HEK293 (cell line): ENCODE measurements at regions not wholly inside any gene's neighbourhood (a gene's known extent, or its start where the extent isn't known, plus 50 kb on each side); places are given as distances from the start of the nearest gene placed in this dataset.

ENCODE experiments used
- CTCF ChIA-PET: fragments of 350-600 bp; formaldehyde crosslinking; extraction: SDS; loops from one replicate; lab custom pipeline; 2021; ENCODE audit warnings: antibody characterized with exemption; lab: Yijun Ruan, JAX
- POLR2A ChIA-PET: fragments of 300-600 bp; formaldehyde crosslinking; extraction: SDS; loops from one replicate; lab custom pipeline; 2020; ENCODE audit warnings: antibody characterized with exemption, inconsistent platforms; lab: Yijun Ruan, JAX
- H3K27ac ChIP-seq: fragments of 200-500 bp; sonication (Bioruptor generic); 2 replicates; pipeline ENCODE4 v1.5.1; 2014; ENCODE audit warnings: low read depth, low read length, control low read depth, inconsistent platforms; ENCODE audit errors: extremely low read depth
- H3K36me3 ChIP-seq, 2 experiments: fragments of 200-500 bp in 1 of 2; sonication (Bioruptor generic) in 1 of 2; 1 replicate in 1 of 2; 2 replicates in 1 of 2; pipeline ENCODE4 v1.5.1; 2014 to 2017; ENCODE audit warnings: inconsistent platforms in 2 of 2, low read length in 2 of 2; ENCODE audit not compliant: control insufficient read depth in 2 of 2, insufficient read depth in 1 of 2
- H3K4me1 ChIP-seq: fragments of 200-500 bp; sonication (Bioruptor generic); 2 replicates; pipeline ENCODE4 v1.5.1; 2014; ENCODE audit warnings: mild to moderate bottlenecking, low read length, inconsistent platforms; ENCODE audit not compliant: control insufficient read depth, insufficient read depth
- H3K4me3 ChIP-seq: 2 replicates; pipeline ENCODE4 v1.5.1; 2011; ENCODE audit warnings: low read depth, mild to moderate bottlenecking, control low read depth, low read length, moderate library complexity
- H3K9me3 ChIP-seq: fragments of 200-500 bp; sonication (Bioruptor generic); 2 replicates; pipeline ENCODE4 v1.5.1; 2014; ENCODE audit warnings: low read depth, low read length, inconsistent platforms; ENCODE audit not compliant: control insufficient read depth, insufficient read depth
- EGR2 ChIP-seq: fragments of 450-650 bp; formaldehyde crosslinking; IDR thresholded peaks from 2 replicates; pipeline ENCODE4 v1.5.1; 2016; ENCODE audit warnings: low read depth, missing biosample characterization, missing genetic modification characterization
- KLF1 ChIP-seq: fragments of 450-650 bp; formaldehyde crosslinking; IDR thresholded peaks from 2 replicates; pipeline ENCODE4 v1.5.1; 2016; ENCODE audit warnings: missing biosample characterization, missing genetic modification characterization
- KLF8 ChIP-seq: fragments of 450-650 bp; formaldehyde crosslinking; IDR thresholded peaks from 2 replicates; pipeline ENCODE4 v1.5.1; 2016; ENCODE audit warnings: missing biosample characterization, missing genetic modification characterization
- SCRT2 ChIP-seq: fragments of 450-650 bp; formaldehyde crosslinking; IDR thresholded peaks from 2 replicates; pipeline ENCODE4 v1.5.1; 2016; ENCODE audit warnings: missing biosample characterization, missing genetic modification characterization
- SP7 ChIP-seq: fragments of 450-650 bp; formaldehyde crosslinking; IDR thresholded peaks from 2 replicates; pipeline ENCODE4 v1.5.1; 2016; ENCODE audit warnings: missing biosample characterization, missing genetic modification characterization
- ZFHX2 ChIP-seq: fragments of 450-650 bp; formaldehyde crosslinking; conservative IDR thresholded peaks from 2 replicates; pipeline ENCODE4 v1.5.1; 2016; ENCODE audit warnings: missing biosample characterization, missing genetic modification characterization
- ZNF138 ChIP-seq: fragments of 450-650 bp; formaldehyde crosslinking; IDR thresholded peaks from 2 replicates; pipeline ENCODE4 v1.5.1; 2016; ENCODE audit warnings: missing biosample characterization, missing genetic modification characterization, borderline replicate concordance
- ZNF169 ChIP-seq: fragments of 450-650 bp; formaldehyde crosslinking; IDR thresholded peaks from 2 replicates; pipeline ENCODE4 v1.5.1; 2016; ENCODE audit warnings: missing biosample characterization, missing genetic modification characterization
- ZNF2 ChIP-seq: fragments of 450-650 bp; formaldehyde crosslinking; IDR thresholded peaks from 2 replicates; pipeline ENCODE4 v1.5.1; 2016; ENCODE audit warnings: missing biosample characterization, missing genetic modification characterization
- ZNF214 ChIP-seq: fragments of 450-650 bp; formaldehyde crosslinking; IDR thresholded peaks from 2 replicates; pipeline ENCODE4 v1.5.1; 2017; ENCODE audit warnings: missing biosample characterization, mild to moderate bottlenecking, missing genetic modification characterization, borderline replicate concordance
- ZNF23 ChIP-seq: fragments of 450-650 bp; formaldehyde crosslinking; IDR thresholded peaks from 2 replicates; pipeline ENCODE4 v1.5.1; 2016; ENCODE audit warnings: missing biosample characterization, missing genetic modification characterization, borderline replicate concordance
- ZNF658 ChIP-seq: fragments of 450-650 bp; formaldehyde crosslinking; IDR thresholded peaks from 2 replicates; pipeline ENCODE4; 2016; ENCODE audit warnings: missing biosample characterization, missing genetic modification characterization
- ZNF792 ChIP-seq: fragments of 450-650 bp; formaldehyde crosslinking; IDR thresholded peaks from 2 replicates; pipeline ENCODE4 v1.5.1; 2016; ENCODE audit warnings: missing biosample characterization, missing genetic modification characterization
- ZNF843 ChIP-seq: fragments of 450-650 bp; formaldehyde crosslinking; IDR thresholded peaks from 2 replicates; pipeline ENCODE4 v1.5.1; 2016; ENCODE audit warnings: missing biosample characterization, missing genetic modification characterization
- TF ChIP-seq, protein P1 (sequence below): fragments of 450-650 bp; formaldehyde crosslinking; IDR thresholded peaks from 2 replicates; pipeline ENCODE4 v1.5.1; 2016; ENCODE audit warnings: missing biosample characterization, missing genetic modification characterization
- TF ChIP-seq, protein P2 (sequence below): fragments of 450-650 bp; formaldehyde crosslinking; IDR thresholded peaks from 2 replicates; pipeline ENCODE4 v1.5.1; 2016; ENCODE audit warnings: missing biosample characterization, missing genetic modification characterization
- TF ChIP-seq, protein P3 (sequence below): fragments of 450-650 bp; formaldehyde crosslinking; IDR thresholded peaks from 2 replicates; pipeline ENCODE4 v1.5.1; 2016; ENCODE audit warnings: missing biosample characterization, missing genetic modification characterization

DNA sequence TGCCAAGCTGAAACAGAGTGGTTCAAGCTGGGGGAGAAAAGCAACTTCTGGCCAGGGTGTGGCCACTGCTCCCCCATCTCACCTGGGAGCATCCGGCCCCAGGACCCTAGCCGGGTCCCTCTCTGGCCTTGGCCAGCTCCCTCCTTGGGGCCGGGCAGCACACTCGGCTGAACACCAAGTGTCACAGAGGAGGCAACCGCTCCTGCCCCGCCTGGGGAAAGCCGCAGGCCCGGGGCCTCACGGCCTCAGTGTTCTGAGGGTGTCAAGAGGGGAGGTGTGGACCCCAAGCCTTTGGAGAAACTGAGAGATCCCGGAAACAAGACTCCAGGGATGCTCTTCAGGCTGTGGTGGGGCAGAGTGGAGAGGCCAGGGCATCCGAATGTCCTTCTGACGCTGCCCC lies 88.4 kb downstream of the ENGASE start:
- Histone ChIP-seq H3K4me1 (peaks cover 4% of the 10 kb centered on the region; the same call in 1 of the 2 replicates), H3K9me3 (no peaks in the 10 kb centered on the region), H3K4me3 (no peak overlapping the region), H3K27ac (no peak overlapping the region), H3K36me3 (no peaks in the 10 kb centered on the region)
- TF ChIP-seq ZNF138 (tag by site-specific recombination) = no peak
- TF ChIP-seq KLF8 (tag by site-specific recombination) = no peak
- no peak for TF ChIP-seq ZNF843 (tag by site-specific recombination)
- TF ChIP-seq ZNF169 = no peak
- no peak for TF ChIP-seq ZNF214 (tag by site-specific recombination)
- TF ChIP-seq, protein P1, sequence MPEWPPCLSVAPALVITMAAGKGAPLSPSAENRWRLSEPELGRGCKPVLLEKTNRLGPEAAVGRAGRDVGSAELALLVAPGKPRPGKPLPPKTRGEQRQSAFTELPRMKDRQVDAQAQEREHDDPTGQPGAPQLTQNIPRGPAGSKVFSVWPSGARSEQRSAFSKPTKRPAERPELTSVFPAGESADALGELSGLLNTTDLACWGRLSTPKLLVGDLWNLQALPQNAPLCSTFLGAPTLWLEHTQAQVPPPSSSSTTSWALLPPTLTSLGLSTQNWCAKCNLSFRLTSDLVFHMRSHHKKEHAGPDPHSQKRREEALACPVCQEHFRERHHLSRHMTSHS (tag by site-specific recombination) = no peak
- TF ChIP-seq, protein P2, sequence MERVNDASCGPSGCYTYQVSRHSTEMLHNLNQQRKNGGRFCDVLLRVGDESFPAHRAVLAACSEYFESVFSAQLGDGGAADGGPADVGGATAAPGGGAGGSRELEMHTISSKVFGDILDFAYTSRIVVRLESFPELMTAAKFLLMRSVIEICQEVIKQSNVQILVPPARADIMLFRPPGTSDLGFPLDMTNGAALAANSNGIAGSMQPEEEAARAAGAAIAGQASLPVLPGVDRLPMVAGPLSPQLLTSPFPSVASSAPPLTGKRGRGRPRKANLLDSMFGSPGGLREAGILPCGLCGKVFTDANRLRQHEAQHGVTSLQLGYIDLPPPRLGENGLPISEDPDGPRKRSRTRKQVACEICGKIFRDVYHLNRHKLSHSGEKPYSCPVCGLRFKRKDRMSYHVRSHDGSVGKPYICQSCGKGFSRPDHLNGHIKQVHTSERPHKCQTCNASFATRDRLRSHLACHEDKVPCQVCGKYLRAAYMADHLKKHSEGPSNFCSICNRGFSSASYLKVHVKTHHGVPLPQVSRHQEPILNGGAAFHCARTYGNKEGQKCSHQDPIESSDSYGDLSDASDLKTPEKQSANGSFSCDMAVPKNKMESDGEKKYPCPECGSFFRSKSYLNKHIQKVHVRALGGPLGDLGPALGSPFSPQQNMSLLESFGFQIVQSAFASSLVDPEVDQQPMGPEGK (tag by site-specific recombination) = no peak
- no peak for TF ChIP-seq ZNF2
- TF ChIP-seq ZNF658 (tag by site-specific recombination) = no peak
- no peak for TF ChIP-seq ZNF23 (tag by site-specific recombination)
- no peak for TF ChIP-seq SCRT2 (tag by site-specific recombination)
- TF ChIP-seq KLF1 (tag by site-specific recombination) = no peak
- TF ChIP-seq ZNF792 (tag by site-specific recombination) = no peak
- TF ChIP-seq, protein P3, sequence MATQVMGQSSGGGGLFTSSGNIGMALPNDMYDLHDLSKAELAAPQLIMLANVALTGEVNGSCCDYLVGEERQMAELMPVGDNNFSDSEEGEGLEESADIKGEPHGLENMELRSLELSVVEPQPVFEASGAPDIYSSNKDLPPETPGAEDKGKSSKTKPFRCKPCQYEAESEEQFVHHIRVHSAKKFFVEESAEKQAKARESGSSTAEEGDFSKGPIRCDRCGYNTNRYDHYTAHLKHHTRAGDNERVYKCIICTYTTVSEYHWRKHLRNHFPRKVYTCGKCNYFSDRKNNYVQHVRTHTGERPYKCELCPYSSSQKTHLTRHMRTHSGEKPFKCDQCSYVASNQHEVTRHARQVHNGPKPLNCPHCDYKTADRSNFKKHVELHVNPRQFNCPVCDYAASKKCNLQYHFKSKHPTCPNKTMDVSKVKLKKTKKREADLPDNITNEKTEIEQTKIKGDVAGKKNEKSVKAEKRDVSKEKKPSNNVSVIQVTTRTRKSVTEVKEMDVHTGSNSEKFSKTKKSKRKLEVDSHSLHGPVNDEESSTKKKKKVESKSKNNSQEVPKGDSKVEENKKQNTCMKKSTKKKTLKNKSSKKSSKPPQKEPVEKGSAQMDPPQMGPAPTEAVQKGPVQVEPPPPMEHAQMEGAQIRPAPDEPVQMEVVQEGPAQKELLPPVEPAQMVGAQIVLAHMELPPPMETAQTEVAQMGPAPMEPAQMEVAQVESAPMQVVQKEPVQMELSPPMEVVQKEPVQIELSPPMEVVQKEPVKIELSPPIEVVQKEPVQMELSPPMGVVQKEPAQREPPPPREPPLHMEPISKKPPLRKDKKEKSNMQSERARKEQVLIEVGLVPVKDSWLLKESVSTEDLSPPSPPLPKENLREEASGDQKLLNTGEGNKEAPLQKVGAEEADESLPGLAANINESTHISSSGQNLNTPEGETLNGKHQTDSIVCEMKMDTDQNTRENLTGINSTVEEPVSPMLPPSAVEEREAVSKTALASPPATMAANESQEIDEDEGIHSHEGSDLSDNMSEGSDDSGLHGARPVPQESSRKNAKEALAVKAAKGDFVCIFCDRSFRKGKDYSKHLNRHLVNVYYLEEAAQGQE = no peak
- ChIA-PET CTCF (interaction anchor here (0.6 to 1.3 kb wide), 5 partner anchors 21 to 230 kb away, joined by 3 to 7 read pairs (median 3); no protein-coding TSS in a partner anchor), POLR2A (no interaction called here)

DNA sequence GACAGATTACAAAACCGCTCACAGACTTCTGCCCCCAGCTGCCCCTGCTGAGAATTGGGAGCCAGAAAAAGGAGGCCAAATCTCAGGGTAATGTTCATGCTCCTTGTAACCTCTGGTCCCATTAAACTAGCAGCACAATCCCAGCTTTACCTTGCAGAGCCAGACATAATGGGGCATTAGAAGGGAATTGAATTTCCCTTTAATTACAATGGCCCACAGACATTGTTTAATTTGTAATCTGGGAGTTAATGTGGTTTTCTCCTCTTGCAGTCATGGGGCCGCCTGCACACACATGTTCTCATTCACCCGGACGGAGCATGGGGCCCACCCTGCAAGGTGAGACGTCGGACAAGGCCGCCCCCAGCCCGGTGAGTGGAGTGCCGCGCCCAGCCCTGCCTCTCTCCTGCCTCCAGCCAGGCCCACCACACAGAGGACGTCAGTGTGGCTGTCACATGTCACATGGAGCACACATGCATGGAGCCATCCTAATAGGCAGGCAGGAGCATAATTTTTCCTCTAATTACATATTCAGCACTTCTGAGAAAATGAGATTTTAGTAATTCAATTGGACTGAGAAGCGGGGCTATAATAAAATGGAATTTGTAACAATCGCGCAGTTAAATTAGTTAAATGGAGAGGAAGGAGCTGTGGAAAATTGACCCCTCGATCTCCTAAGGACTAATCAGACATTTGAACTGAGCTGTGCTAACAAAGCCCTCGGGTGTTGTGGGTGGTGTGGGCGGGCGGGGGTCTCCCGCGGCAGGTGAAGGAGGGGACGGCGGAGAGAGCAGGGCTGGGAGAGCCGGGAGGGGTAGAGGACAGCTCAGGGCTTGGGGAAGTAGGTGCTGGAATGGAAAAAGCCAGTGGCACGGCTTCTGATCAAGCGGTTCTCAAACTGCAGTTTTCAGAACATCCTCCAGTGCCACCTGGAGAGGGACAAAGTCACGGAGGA lies 87.7 kb downstream of the ENGASE start:
- TF ChIP-seq SP7 (peak; percentile 36; the same call in 1 of the 2 replicates), ZFHX2 (peak; percentile 21; the same call in 1 of the 2 replicates), EGR2 (tag by site-specific recombination) (peak; percentile 47; the same call in 1 of the 2 replicates)
- TF ChIP-seq, protein P1 (tag by site-specific recombination) = no peak
- ChIA-PET CTCF (interaction anchor here (0.6 to 1.0 kb wide), 4 partner anchors 20 to 229 kb away, joined by 3 to 4 read pairs (median 3); no protein-coding TSS in a partner anchor), POLR2A (no interaction called here)
- no peak overlapping the region for H3K27ac ChIP-seq
- H3K4me1 ChIP-seq = peaks cover 4% of the 10 kb centered on the region; the same call in 1 of the 2 replicates
- H3K36me3 ChIP-seq = no peaks in the 10 kb centered on the region
- H3K9me3 ChIP-seq = no peaks in the 10 kb centered on the region
- H3K4me3 ChIP-seq = no peak overlapping the region
